GM19397 (cell line): ENCODE measurements at regions not wholly inside any gene's neighbourhood (a gene's known extent, or its start where the extent isn't known, plus 50 kb on each side); places are given as distances from the start of the nearest gene placed in this dataset.

Experiments used
- ATAC-seq: cut with Tn5 transposase; IDR thresholded peaks from one replicate; pipeline ENCODE4 v1.9.1; 2021; ENCODE audit warnings: mild to moderate bottlenecking, moderate library complexity; ENCODE audit not compliant: unreplicated experiment

DNA sequence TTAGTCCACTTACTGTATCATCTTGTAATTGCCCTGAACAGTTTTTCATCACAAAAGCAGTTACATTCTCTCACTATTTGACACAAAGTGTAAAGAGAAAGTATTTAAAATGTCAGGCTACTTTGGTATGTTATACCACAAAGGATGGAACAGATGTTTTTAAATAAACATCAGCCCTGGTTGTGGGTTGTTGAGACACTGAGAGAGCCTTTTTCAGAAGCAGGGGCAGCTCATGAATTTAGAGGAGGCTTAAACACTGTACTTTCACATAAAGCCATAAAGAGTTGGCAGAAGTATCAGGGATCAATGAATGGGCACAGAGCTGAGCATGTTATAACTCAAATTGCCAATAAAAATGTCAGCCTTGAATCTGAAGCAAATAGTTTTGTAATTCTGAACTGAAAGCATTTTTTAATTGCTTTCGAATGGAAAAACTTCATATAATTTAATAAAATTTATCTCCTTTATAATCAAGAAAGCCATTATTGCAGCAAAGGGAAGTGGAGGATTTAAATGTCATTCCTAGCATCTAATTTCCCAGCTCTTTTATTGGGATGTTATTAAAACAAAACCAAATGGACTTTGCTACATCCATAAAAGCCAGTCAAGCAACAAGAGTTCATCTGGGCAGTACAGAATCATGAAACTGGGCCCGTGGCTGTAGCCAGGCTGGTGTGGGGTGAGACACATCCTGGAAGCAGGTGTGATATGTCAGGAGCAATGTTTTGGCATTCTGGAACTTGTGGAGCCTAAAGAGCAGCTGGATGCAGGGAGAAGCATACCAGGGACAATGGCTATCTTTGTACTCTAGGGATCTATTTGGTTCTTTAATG lies 95.1 kb upstream of the NT5C1B start:
- no peak for ATAC-seq

DNA sequence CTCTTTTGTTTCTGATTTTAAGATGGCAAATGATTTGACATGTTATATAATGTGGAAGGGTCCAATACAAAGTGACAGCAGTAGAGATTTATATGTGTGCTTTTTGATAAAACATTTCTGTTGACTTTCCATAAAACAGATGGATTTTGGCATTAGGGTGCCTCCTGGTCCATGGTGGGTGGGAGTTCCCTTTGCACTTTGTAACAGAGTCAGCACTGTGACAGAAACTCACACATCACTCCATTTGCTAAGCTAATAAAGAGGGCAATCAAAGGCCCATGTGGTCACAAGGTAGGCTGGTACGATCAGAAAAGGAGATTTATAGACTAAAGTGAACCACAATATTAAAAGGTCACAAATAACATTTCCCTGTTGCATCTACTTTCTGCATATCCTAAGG lies 93.3 kb upstream of the NT5C1B start:
- ATAC-seq = no peak

DNA sequence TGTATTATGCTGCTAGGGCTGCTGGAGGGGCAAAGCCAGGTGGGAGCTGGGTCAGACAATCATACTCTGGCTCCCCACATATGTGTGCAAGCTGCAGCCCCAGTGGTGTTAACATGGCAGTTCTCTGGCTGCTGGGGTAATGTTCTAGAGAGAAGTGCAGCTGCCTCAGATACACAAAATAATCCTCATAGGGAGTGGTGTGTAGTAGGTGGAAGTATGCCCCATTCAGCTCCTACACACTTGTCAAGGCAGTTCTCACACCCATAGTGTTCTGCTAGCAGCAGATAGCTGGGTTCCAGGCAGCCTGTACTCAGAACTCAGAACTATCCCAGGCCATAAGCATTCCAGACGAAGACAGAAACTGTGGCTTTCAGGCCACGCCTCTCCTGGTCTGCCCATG lies 87.9 kb upstream of the NT5C1B start:
- no peak for ATAC-seq

DNA sequence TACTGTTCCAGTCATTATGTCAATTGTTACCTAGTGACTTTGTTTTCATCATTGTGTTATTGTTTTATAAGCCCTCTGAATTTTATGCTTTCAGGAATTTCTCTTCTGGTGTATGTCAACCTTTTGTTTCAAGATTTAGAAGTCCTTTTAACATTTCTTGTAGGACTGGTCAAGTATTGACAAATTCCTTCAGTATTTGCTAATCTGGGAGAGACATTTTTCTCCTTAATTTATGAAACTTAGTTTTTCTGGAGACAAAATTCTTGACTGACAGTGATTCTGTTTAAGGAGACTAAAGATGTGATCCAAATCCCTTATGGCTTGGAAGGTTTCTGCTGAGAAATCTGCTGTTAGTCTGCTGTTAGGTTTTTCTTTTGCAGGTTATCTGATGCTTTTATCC lies 84.9 kb upstream of the NT5C1B start:
- no peak for ATAC-seq

DNA sequence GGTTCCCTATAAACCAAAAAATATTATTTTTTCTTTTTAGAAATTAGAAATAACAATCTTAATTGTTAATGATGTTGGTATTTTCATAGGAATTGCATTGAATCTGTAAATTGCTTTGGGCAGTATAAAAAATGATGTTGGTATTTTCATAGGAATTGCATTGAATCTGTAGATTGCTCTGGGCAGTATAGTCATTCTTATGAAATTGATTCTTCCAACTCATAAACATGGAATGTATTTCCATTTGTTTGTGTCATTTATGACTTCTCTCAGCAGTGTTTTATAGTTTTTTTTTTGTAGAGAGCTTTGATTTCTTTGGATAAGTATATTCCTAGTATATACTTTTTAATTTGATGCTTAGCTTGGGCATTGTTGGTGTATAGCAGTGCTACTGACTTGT lies 82.0 kb upstream of the NT5C1B start:
- no peak for ATAC-seq

DNA sequence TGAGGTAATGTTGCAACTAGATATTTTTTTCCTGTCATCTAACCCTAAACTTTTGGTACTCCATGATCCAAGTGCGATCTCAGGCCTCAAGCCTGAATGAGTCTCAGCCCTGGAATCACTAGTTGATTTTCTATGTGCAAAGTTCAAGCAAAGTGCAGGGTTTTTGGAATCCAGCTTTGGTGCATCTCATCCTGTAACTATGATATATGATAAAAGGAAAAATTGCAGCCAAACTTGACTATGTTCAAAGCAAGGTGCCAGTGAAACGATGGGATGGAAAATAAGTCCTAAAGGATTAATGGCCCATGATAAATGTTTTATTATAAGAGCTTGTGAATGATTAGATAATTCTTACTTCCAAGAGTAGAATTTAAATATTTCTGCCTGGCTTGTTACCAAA lies 78.9 kb upstream of the NT5C1B start:
- no peak for ATAC-seq

DNA sequence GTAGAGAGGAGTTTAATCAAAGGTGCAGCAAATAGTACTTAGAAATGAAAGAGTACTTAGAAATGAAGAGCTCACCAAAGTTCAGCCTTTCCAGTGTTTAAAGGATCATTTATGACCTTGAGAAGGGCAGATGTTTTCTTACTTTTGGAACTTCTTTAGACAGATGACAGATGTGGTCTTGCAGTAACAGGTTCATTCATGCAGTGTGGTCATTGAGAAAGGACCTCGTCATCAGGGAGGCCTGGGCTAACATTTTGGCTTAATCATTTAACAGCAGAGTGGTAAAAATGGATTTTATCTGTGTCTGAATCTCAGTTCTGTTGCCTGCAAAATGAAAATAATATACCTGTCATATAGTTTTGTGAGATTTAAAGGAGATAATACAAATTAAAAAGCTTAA lies 75.1 kb upstream of the NT5C1B start:
- ATAC-seq = no peak

DNA sequence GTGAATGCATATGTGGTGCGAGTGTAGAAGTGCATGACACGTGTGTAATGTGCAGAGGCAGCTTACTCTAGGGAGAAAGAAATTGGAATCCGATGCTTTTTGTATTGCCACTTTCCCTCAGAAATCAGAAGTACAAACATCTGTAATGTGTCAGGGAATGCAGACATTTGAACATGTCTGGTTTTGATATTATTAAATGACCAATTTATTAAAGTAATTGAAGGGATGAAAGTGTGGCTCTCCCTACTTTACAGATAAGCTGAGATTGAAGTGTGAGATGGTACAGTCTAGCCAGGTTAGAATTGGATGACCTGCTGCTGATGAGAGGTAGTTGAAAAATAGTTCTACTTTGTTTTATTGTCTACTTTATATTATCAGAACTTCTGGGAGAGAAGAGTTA lies 74.5 kb upstream of the NT5C1B start:
- ATAC-seq = no peak

DNA sequence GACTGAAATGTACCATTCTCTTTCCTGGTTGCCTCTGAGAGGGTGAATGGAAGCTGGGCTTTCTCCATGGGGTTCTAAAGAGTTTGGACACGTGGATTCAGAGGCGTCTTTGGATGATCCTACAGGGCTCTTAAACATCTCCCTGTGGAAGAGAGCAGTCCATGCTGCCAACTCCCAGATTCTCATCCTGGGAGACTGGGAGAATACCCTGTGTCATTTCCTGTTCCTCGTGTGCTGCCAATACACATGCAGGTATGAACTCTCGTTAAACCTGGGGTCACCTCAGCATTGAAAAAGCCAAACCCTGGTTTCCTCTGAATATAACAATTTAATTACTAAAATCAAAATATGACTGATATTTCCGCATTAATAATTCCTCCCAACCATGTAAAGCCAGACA lies 73.3 kb upstream of the NT5C1B start:
- ATAC-seq = no peak

DNA sequence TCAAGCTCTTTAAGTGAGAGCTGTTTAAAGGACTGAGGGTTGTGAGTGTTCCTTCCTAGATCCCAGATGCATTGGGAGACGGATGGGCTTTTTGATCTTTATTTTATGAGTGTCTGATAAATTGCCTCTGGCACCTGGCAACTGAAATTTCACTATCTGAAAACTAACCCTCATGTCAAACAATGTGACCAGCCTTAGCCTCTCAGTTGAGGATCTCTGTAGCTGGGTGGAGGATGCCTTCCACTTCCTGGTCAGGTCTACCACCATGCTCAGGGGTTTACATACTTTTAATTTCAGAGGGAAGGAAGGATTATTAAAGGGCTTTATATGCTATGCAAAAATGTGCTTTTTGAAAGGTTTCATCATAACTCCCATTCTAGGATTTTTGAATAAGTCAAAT lies 70.5 kb upstream of the NT5C1B start:
- ATAC-seq = no peak

DNA sequence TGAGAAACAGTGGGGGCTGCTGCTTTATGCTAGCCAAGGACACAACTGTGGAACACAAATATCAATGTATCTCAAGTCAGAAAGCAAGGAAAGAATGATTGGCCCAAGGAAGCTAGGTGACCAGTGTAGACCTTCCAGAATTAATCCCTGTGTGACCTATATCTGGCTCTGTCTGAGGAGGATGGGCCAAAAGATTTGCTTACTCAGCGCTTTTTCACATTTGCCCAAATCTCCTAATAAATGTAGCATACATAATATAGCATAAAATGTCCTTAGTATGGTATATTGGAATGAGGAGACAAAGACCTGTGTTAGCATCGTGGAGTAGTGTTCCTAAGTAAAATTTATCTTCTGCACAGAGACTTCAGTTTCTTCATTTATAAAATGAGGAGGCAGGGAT lies 66.7 kb upstream of the NT5C1B start:
- ATAC-seq = no peak

DNA sequence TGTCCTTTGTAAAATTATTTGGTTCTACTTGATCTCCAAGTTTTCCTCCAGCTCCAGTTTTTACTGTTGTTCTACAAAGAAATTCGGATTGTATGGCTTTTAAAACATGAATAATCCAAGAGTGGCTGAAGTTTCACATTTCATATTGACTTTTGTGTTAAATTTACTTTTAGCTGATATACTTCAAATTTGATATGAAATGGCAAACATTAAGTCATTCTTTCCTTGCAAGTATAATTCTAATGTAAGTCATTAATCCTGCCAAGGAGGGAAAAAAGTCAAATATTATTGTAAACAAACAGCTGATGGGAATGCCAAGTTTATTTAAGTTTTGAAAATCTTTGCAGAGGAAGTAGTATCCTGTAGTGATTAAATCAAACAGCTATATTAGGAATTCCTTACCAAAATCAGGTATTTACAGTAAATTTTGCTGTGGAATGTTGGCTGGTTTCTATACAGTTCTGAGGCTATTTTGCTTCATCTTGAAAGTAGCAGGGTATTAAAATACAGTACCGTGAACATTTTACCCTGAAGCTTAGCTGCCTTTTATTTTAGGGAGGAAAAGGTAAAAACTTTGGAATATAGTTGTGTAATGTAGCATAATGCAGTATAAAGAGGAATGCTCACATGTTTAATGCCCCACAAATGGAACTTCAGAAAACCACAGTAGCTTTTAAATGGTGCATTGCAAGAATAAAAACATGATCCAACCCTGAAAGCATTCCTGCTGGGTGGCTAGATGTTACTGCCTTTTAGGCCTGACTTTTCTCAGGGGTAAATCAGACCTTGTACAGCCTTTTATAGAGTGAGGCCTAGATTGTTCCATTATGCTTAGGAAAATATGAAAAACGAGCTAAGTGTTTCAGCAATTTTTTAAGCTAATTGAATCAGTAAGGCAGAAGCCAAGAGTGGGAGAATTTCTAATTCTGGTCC lies 62.7 kb upstream of the NT5C1B start:
- ATAC-seq = no peak

DNA sequence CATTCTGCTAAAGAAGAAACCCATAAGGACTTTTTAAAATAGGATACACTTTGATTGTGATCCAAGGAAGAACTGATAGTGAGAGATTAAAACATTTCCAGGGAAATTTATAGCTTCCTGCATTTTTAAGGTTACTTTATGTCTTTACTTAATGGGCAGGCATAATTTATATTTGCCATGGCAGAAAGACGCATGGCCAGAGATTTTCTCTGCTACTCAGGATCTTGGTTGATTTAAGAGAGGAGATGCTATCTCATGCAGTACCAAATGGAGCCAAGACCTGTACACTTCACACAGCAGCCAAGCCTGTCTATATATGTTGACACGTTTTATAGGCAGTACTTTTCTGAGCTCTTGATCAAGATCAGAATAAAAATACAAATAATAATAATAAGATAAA lies 60.9 kb upstream of the NT5C1B start:
- no peak for ATAC-seq

DNA sequence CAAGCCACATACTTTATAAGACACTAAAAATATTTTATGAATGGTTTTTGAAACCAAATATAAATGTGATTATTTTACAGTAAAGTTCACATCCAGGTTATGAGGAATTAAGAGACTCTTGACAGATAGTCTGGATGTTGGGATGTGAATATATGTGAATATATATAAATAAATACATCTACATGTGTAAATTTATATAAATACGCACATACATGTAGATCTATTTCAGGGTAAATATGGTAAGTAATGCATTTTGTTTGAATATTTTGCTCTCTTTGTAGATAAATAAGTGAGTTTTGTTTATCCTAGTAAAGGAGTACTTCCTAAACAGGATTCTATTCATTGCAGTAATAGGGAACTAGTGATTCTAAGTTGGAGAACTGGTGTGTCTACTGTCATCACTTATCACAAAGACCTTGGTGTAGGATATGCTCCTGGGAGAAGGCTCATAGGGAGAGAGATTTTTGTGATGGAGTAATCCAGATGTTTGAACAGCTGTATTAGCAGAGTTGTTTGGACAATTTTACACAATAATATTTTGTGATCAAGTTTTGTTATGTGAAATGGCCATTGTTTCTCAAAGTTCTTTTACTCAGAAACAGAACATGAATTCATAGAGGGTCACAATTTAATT lies 60.2 kb upstream of the NT5C1B start:
- ATAC-seq = no peak

DNA sequence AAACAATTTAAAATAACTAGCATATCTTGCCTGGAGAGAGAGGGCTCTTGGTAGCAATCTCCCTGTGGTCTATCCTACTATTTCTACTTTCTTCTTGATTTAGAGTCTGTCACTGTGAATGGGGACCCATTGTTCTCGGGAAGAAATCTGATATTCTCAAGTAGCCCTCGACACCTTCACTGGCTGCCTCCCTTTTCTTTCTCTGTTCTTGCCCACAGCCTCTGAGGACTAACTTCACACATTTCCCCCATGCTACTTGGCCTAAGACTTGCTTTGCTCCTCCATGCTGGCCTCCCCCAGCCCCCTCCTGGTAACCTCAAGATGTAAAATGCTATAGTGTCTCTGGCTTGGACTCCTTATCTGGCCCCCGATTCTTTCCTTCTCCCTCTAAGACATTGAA lies 58.8 kb upstream of the NT5C1B start:
- ATAC-seq = no peak

DNA sequence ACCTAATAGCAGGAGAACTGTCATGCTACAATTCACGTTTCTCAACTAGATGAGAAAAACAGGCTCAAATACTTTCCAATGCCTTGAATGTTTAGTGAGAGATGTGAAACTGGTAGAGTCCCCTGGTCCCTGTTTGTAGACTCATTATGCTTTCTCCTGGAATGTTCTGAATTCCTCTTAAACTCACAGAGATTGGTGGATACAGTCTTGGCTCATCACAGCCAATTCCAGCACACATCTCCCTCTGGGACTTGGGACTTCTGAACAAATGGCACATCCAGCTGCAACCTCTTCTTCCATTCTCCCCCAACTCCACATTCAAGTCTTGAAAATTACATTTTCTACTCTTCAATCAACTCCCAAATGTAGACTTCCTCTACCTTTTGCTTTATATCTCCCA lies 58.4 kb upstream of the NT5C1B start:
- no peak for ATAC-seq

DNA sequence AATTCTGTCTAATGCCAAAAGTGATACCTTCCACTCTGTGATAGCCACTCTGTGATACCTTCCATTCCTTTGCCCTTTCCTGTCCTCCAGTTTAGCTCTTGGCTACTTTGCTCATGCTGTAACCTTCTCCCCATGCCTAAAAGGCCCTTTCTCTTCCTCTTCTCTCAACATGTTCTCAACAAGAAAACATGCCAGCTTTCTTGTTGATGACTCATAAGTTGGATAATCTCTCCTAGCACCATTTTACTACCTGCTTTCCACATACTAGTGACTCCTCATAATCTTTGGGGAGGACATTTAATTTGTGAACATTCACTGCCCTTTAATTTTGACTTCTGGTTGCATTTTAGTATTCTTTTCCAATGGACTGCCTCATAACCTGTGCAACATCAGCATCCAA lies 55.9 kb upstream of the NT5C1B start:
- no peak for ATAC-seq

DNA sequence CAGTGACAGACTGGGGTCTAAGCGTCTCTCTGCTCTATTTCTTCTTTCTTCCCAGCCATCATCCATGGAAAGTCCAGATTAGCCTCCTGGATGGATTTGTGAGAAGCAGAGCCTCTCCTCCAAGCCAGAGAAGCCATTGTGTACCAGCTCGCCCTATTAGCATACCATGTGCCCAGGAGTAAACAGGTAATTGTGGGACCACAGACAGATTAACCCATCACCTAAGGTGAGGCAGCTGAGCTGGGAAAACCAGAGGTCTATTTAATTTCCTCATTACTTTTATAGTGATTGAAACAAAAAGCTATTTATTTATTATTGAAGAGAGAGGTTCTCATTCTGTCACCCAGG lies 54.7 kb upstream of the NT5C1B start:
- ATAC-seq = no peak

DNA sequence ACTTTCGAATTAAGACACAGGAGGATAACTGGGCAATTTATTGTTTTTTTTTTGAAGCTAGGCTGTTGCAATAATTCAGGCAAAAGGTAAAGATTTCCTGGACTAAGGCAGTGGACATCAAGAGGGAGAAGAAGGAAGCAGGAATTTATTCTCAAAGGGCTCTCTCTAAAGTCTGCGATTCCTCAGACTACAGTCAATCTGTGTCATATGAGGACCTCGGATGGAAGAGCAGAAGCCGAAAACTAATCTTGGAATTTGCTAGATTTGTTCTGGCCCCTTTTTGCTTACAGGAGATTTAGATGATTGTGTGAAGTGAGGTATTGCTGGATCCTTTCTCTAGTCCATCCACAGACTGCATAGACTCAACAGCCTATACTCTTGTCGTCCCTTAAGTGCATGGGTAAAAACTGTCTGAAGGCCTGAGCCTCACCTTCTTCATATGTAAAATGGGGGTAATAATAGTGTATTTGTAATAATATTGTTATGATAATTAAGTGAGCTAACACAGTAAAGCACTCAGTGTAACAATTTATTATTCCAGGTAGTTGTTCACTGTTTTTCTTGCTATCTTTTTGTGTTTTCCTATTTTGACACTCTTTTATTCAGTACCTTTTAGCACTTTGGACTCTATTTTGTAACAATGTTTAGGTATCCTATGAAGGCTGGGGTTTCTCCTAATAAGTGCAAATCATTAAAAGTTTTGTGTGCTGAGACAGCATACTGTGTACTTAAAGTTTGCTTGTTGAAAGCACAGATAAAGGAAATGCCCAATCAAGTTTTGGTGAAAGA lies 54.2 kb upstream of the NT5C1B start:
- no peak for ATAC-seq

DNA sequence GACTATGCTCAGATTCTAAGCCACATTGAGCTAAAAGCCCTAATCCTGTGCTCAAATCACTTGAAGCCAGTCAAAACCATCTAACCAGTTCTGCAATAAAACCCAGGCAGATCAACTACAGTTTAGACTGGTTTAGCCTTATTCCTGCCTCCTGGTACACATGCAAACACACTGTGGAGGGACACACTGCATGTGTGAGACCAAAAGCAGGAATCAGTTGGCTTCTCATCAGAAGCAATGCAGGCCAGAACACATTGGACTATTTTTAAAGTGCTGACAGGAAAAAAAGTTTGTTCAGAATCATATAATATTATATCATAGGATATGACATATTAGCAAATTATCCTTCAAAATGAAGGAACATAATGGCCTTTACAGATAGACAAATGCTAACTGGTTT lies 52.5 kb upstream of the NT5C1B start:
- ATAC-seq = no peak
